H1 (cell line): ENCODE measurements at regions not wholly inside any gene's neighbourhood (a gene's known extent, or its start where the extent isn't known, plus 50 kb on each side); places are given as distances from the start of the nearest gene placed in this dataset.

ENCODE experiments used
- CTCF ChIA-PET: fragments of 300-600 bp; sonication (Branson Sonifier 250); formaldehyde crosslinking; loops from one replicate; lab custom pipeline; 2021; ENCODE audit not compliant: partially characterized antibody; lab: Charles Lee
- POLR2A ChIA-PET: fragments of 300-600 bp; sonication (Branson Sonifier 250); formaldehyde crosslinking; loops from one replicate; lab custom pipeline; 2021; ENCODE audit warnings: inconsistent platforms; ENCODE audit not compliant: partially characterized antibody; lab: Charles Lee
- DNase-seq, 2 experiments: peaks; one replicate each; pipeline versions ENCODE4 v3.0.0 to v3.0.0-alpha.2; 2010 to 2022; ENCODE audit warnings: low spot score in 2 of 2, low read depth in 1 of 2, mixed read lengths in 1 of 2
- FAIRE-seq: peaks from 2 replicates; lab custom pipeline; 2011; peaks lifted over from hg19 to GRCh38; lab: Jason Lieb, UNC
- H2AFZ ChIP-seq: 2 replicates; pipeline ENCODE4 v1.8.1; 2012; ENCODE audit warnings: low read length, inconsistent platforms
- H2AK5ac ChIP-seq: 2 replicates; pipeline ENCODE4 v1.6.1; 2013; ENCODE audit warnings: low read depth, low read length
- H2BK120ac ChIP-seq: replicated peaks from 2 replicates; pipeline ENCODE3; 2013; ENCODE audit warnings: low read depth, low read length, inconsistent platforms
- H2BK12ac ChIP-seq: 2 replicates; pipeline ENCODE4 v1.6.1; 2013; ENCODE audit warnings: low read depth, low read length
- H2BK15ac ChIP-seq: 2 replicates; pipeline ENCODE4 v1.6.1; 2013; ENCODE audit warnings: low read length
- H2BK20ac ChIP-seq: 2 replicates; pipeline ENCODE4 v1.6.1; 2013; ENCODE audit warnings: low read length
- H2BK5ac ChIP-seq: 2 replicates; pipeline ENCODE4 v1.6.1; 2013; ENCODE audit warnings: low read depth, low read length
- H3K14ac ChIP-seq: 2 replicates; pipeline ENCODE4 v1.6.1; 2013; ENCODE audit warnings: inconsistent platforms; ENCODE audit not compliant: insufficient read length
- H3K18ac ChIP-seq: 2 replicates; pipeline ENCODE4 v1.6.1; 2013; ENCODE audit warnings: low read length; ENCODE audit errors: extremely low read depth
- H3K23ac ChIP-seq: 2 replicates; pipeline ENCODE4 v1.6.1; 2013; ENCODE audit warnings: inconsistent platforms; ENCODE audit not compliant: insufficient read length
- H3K23me2 ChIP-seq: 2 replicates; pipeline ENCODE4 v1.6.1; 2013; ENCODE audit warnings: low read depth, low read length
- H3K27ac ChIP-seq: 2 replicates; pipeline ENCODE4 v1.6.1; 2011; ENCODE audit warnings: low read depth, low read length, inconsistent platforms
- H3K27me3 ChIP-seq, 4 experiments: replicated peaks in 1 of 4; 1 replicate in 1 of 4; 2 replicates in 3 of 4; pipeline versions ENCODE4 v1.6.1 to v1.8.1; 2011 to 2013; ENCODE audit warnings: low read length in 3 of 4, mild to moderate bottlenecking in 3 of 4, inconsistent platforms in 2 of 4, mixed read lengths in 2 of 4, moderate library complexity in 1 of 4; ENCODE audit not compliant: control insufficient read depth in 3 of 4, insufficient read depth in 3 of 4; ENCODE audit errors: extremely low read depth in 1 of 4
- H3K36me3 ChIP-seq, 4 experiments: 2 replicates each; pipeline versions ENCODE4 v1.6.1 to v1.8.1; 2011 to 2013; ENCODE audit warnings: mild to moderate bottlenecking in 4 of 4, low read length in 3 of 4, moderate library complexity in 2 of 4, control low read depth in 1 of 4, inconsistent platforms in 1 of 4; ENCODE audit not compliant: insufficient read depth in 4 of 4, control insufficient read depth in 2 of 4
- H3K4ac ChIP-seq: replicated peaks from 2 replicates; pipeline ENCODE3; 2013; ENCODE audit warnings: low read length, low read depth, mixed read lengths, inconsistent platforms; ENCODE audit not compliant: insufficient read length
- H3K4me1 ChIP-seq, 4 experiments: replicated peaks in 1 of 4; 1 replicate in 1 of 4; 2 replicates in 3 of 4; pipeline versions ENCODE4 v1.6.1 to v1.8.1; 2011 to 2013; ENCODE audit warnings: low read length in 3 of 4, inconsistent platforms in 2 of 4, mixed read lengths in 1 of 4; ENCODE audit not compliant: insufficient read depth in 4 of 4, control insufficient read depth in 3 of 4
- H3K4me2 ChIP-seq, 2 experiments: 2 replicates each; pipeline versions ENCODE4 v1.6.1 to v1.8.1; 2011 to 2013; ENCODE audit warnings: low read depth in 2 of 2, low read length in 2 of 2, control low read depth in 1 of 2, inconsistent platforms in 1 of 2, mild to moderate bottlenecking in 1 of 2; ENCODE audit not compliant: insufficient read depth in 1 of 2
- H3K4me3 ChIP-seq, 4 experiments: fragments of 200-600, 300-600 bp in 1 of 4; sonication (generic), shearing (Covaris generic), sonication (Bioruptor Twin) in 1 of 4; 2 replicates each; pipeline versions ENCODE4 v1.5.1 to v1.8.1; 2011 to 2016; ENCODE audit warnings: low read length in 4 of 4, low read depth in 3 of 4, control low read depth in 2 of 4, inconsistent platforms in 2 of 4, mild to moderate bottlenecking in 2 of 4, mixed read lengths in 1 of 4, moderate library complexity in 1 of 4; ENCODE audit not compliant: insufficient read depth in 2 of 4; ENCODE audit errors: extremely low read depth in 1 of 4
- H3K56ac ChIP-seq: replicated peaks from 2 replicates; pipeline ENCODE3; 2013; ENCODE audit warnings: low read depth, mild to moderate bottlenecking, mixed read lengths, low read length, inconsistent platforms; ENCODE audit not compliant: insufficient read length
- H3K79me1 ChIP-seq: 2 replicates; pipeline ENCODE4 v1.6.1; 2013; ENCODE audit warnings: low read depth, low read length, control low read depth
- H3K79me2 ChIP-seq, 2 experiments: 2 replicates each; pipeline versions ENCODE4 v1.6.1 to v1.8.1; 2012 to 2013; ENCODE audit warnings: low read length in 2 of 2, mild to moderate bottlenecking in 2 of 2, inconsistent platforms in 1 of 2; ENCODE audit not compliant: insufficient read depth in 2 of 2, control insufficient read depth in 1 of 2
- H3K9ac ChIP-seq, 4 experiments: replicated peaks in 1 of 4; 1 replicate in 1 of 4; 2 replicates in 3 of 4; pipeline versions ENCODE4 v1.6.1 to v1.8.1; 2011 to 2013; ENCODE audit warnings: low read depth in 3 of 4, low read length in 3 of 4, control low read depth in 2 of 4, mild to moderate bottlenecking in 2 of 4, moderate library complexity in 2 of 4, inconsistent platforms in 1 of 4; ENCODE audit errors: extremely low read depth in 1 of 4
- H3K9me3 ChIP-seq, 2 experiments: 2 replicates each; pipeline versions ENCODE4 v1.6.1 to v1.8.1; 2012 to 2013; ENCODE audit warnings: mild to moderate bottlenecking in 2 of 2, moderate library complexity in 2 of 2, control low read depth in 1 of 2, inconsistent platforms in 1 of 2, low read depth in 1 of 2, low read length in 1 of 2, mixed read lengths in 1 of 2; ENCODE audit not compliant: insufficient read depth in 2 of 2
- H4K20me1 ChIP-seq, 2 experiments: replicated peaks in 1 of 2; 2 replicates each; pipeline versions ENCODE3 to v1.8.1; 2011 to 2013; ENCODE audit warnings: inconsistent platforms in 2 of 2, low read length in 2 of 2, mild to moderate bottlenecking in 1 of 2; ENCODE audit not compliant: insufficient read depth in 2 of 2, control insufficient read depth in 1 of 2
- H4K5ac ChIP-seq: 2 replicates; pipeline ENCODE4 v1.6.1; 2013; ENCODE audit warnings: low read length, low read depth, mixed read lengths, inconsistent platforms; ENCODE audit not compliant: insufficient read length
- H4K8ac ChIP-seq: 2 replicates; pipeline ENCODE4 v1.8.0; 2013; ENCODE audit warnings: mild to moderate bottlenecking, moderate library complexity, low read length, inconsistent platforms; ENCODE audit not compliant: insufficient read depth; ENCODE audit errors: extremely low read depth
- H4K91ac ChIP-seq: replicated peaks from 2 replicates; pipeline ENCODE3; 2013; ENCODE audit warnings: low read length, mixed read lengths, inconsistent platforms; ENCODE audit not compliant: insufficient read length
- CEBPB ChIP-seq: IDR thresholded peaks from 2 replicates; pipeline ENCODE4 v1.6.1; 2012; ENCODE audit warnings: low read depth, low read length
- CREB1 ChIP-seq: IDR thresholded peaks from 2 replicates; pipeline ENCODE4 v1.6.1; 2012; ENCODE audit warnings: inconsistent platforms
- GABPA ChIP-seq: IDR thresholded peaks from 2 replicates; pipeline ENCODE4 v1.6.1; 2011; ENCODE audit warnings: mild to moderate bottlenecking, low read length, moderate library complexity, borderline replicate concordance; ENCODE audit not compliant: insufficient read depth
- POLR2AphosphoS5 ChIP-seq: IDR thresholded peaks from 2 replicates; pipeline ENCODE4 v1.6.1; 2011; ENCODE audit warnings: low read depth, low read length
- RXRA ChIP-seq: IDR thresholded peaks from 2 replicates; pipeline ENCODE4 v1.6.1; 2011; ENCODE audit warnings: low read depth, mild to moderate bottlenecking, low read length, moderate library complexity; ENCODE audit not compliant: insufficient read depth
- SP1 ChIP-seq: IDR thresholded peaks from 2 replicates; pipeline ENCODE4 v1.6.1; 2011; ENCODE audit warnings: low read depth, low read length
- SP2 ChIP-seq: IDR thresholded peaks from 2 replicates; pipeline ENCODE4 v1.6.1; 2012; ENCODE audit warnings: mild to moderate bottlenecking, low read length, inconsistent platforms
- USF2 ChIP-seq: IDR thresholded peaks from 2 replicates; pipeline ENCODE4 v1.6.1; 2011; ENCODE audit warnings: low read length, improper control_type of control experiment
- WGBS, 2 experiments: shearing (Covaris generic) in 1 of 2; methylation state at CpG; one replicate each; pipeline versions ENCODE4 v1.1.6 to v1.1.7; 2013 to 2015; ENCODE audit warnings: low lambda C conversion rate in 2 of 2, mixed read lengths in 2 of 2, inconsistent platforms in 1 of 2, low coverage in 1 of 2, missing lambda C conversion rate in 1 of 2; ENCODE audit not compliant: insufficient replicate concordance in 2 of 2, insufficient coverage in 1 of 2, insufficient read length in 1 of 2; ENCODE audit errors: extremely low coverage in 1 of 2, missing lambda C conversion rate in 1 of 2; 5-methylcytosine and 5-hydroxymethylcytosine counted together

GRCh38 chr10:53093878-53094277 is 321.3 kb upstream of the MBL2 start:
- WGBS, 2 experiments = 92% methylated on average over 2 of the region's 2 CpGs; no CpG with 5 or more reads in 1 of the 2 experiments
- H3K4ac ChIP-seq = no peak overlapping the region
- no peak overlapping the region for H3K18ac ChIP-seq
- no peak for DNase-seq
- ChIA-PET POLR2A (no interaction called here), CTCF (no interaction called here)
- no peak overlapping the region for H3K4me2 ChIP-seq
- H3K79me2 ChIP-seq = no peaks in the 10 kb centered on the region
- no peaks in the 10 kb centered on the region; a peak in 1 of 8 replicates for H3K36me3 ChIP-seq
- no peak overlapping the region for H3K9ac ChIP-seq
- H3K4me3 ChIP-seq = no peak overlapping the region
- H2BK15ac ChIP-seq = no peak overlapping the region
- no peaks in the 10 kb centered on the region for H3K79me1 ChIP-seq
- no peak for TF ChIP-seq CEBPB
- TF ChIP-seq SP2 = no peak
- no peak for TF ChIP-seq RXRA
- TF ChIP-seq POLR2AphosphoS5 = no peak
- no peak for TF ChIP-seq USF2
- TF ChIP-seq SP1 = no peak
- TF ChIP-seq GABPA = no peak
- TF ChIP-seq CREB1 = no peak
- no peak overlapping the region for H2BK20ac ChIP-seq
- H3K27ac ChIP-seq = no peak overlapping the region
- no peak overlapping the region for H4K8ac ChIP-seq
- H3K23ac ChIP-seq = no peak overlapping the region
- no peaks in the 10 kb centered on the region for H4K20me1 ChIP-seq
- no peak overlapping the region for H3K14ac ChIP-seq
- H4K5ac ChIP-seq = no peak overlapping the region
- H2AFZ ChIP-seq = no peak overlapping the region
- H2BK12ac ChIP-seq = no peak overlapping the region
- peaks cover 4 to 11% of the 10 kb centered on the region in 2 experiments; a peak in 3 of 4 replicates for H3K9me3 ChIP-seq
- FAIRE-seq = no peak
- H2BK5ac ChIP-seq = no peak overlapping the region
- no peak overlapping the region for H2BK120ac ChIP-seq
- no peak overlapping the region for H4K91ac ChIP-seq
- H3K27me3 ChIP-seq = no peaks in the 10 kb centered on the region
- H3K23me2 ChIP-seq = no peaks in the 10 kb centered on the region
- no peak overlapping the region for H2AK5ac ChIP-seq
- no peak overlapping the region for H3K56ac ChIP-seq
- peaks cover 0 to 4% (median under 1%) of the 10 kb centered on the region in 4 experiments; a peak in 1 of 7 replicates for H3K4me1 ChIP-seq
